AG09309 (cell line): ENCODE measurements at regions not wholly inside any gene's neighbourhood (a gene's known extent, or its start where the extent isn't known, plus 50 kb on each side); places are given as distances from the start of the nearest gene placed in this dataset.

Experiments
- DNase-seq: peaks from one replicate; pipeline ENCODE4 v3.0.0-alpha.2; 2010; ENCODE audit warnings: low read depth
- H3K4me3 ChIP-seq: 2 replicates; pipeline ENCODE4 v1.5.1; 2011; ENCODE audit warnings: mild to moderate bottlenecking, low read depth, low read length, moderate library complexity; ENCODE audit not compliant: control insufficient read depth
- CTCF ChIP-seq: IDR thresholded peaks from 2 replicates; pipeline ENCODE4 v1.5.1; 2011; ENCODE audit warnings: mild to moderate bottlenecking, low read depth, low read length, inconsistent platforms; ENCODE audit not compliant: insufficient read depth, control insufficient read depth; ENCODE audit errors: missing control alignments

GRCh38 chr10:130875116-130875515, 436.4 kb downstream of the TCERG1L start:
- no peak for DNase-seq
- TF ChIP-seq CTCF = no peak
- H3K4me3 ChIP-seq = no peak overlapping the region

- TF ChIP-seq CTCF = no peak
- no peak overlapping the region for H3K4me3 ChIP-seq
- DNase-seq = no peak
Observed at GRCh38 chr10:130875897-130876472, 435.5 kb downstream of the TCERG1L start.

- DNase-seq = no peak
- no peak for TF ChIP-seq CTCF
- H3K4me3 ChIP-seq = no peak overlapping the region
Observed at GRCh38 chr10:130877126-130877525, 434.4 kb downstream of the TCERG1L start.

- H3K4me3 ChIP-seq = no peak overlapping the region
- DNase-seq = no peak
- TF ChIP-seq CTCF = no peak
Observed at GRCh38 chr10:130878131-130878530, 433.4 kb downstream of the TCERG1L start.

GRCh38 chr10:130882906-130883305, 428.6 kb downstream of the TCERG1L start:
- no peak for DNase-seq
- no peak overlapping the region for H3K4me3 ChIP-seq
- no peak for TF ChIP-seq CTCF

- H3K4me3 ChIP-seq = no peak overlapping the region
- DNase-seq = no peak
- no peak for TF ChIP-seq CTCF
Observed at GRCh38 chr10:130884456-130884855, 427.1 kb downstream of the TCERG1L start.
